GM19467 (cell line): ENCODE measurements at regions not wholly inside any gene's neighbourhood (a gene's known extent, or its start where the extent isn't known, plus 50 kb on each side); places are given as distances from the start of the nearest gene placed in this dataset.

Source experiments
- ATAC-seq: cut with Tn5 transposase; IDR thresholded peaks from one replicate; pipeline ENCODE4 v1.9.1; 2021; ENCODE audit warnings: mild to moderate bottlenecking, moderate library complexity; ENCODE audit not compliant: unreplicated experiment

DNA sequence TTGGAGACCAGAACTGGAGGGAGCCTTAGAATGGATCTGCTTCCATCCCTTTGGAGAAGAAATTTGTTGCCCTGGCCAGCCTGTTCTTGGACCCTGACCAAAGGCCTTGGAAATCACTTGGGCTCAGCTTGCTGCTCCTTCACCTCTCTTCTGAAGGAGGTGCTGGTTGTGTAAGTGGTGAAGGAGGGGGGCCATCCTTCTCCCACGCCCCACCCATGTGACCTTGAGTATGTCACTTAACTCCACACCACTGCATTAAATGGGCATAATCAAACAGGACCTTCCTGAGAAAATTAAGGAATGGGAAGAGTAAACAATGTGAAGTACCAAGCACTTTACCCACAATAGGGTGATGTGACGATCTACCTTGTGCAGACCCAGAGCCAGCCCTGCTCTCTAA is 68.3 kb upstream of the GJB5 start:
- ATAC-seq: no peak

DNA sequence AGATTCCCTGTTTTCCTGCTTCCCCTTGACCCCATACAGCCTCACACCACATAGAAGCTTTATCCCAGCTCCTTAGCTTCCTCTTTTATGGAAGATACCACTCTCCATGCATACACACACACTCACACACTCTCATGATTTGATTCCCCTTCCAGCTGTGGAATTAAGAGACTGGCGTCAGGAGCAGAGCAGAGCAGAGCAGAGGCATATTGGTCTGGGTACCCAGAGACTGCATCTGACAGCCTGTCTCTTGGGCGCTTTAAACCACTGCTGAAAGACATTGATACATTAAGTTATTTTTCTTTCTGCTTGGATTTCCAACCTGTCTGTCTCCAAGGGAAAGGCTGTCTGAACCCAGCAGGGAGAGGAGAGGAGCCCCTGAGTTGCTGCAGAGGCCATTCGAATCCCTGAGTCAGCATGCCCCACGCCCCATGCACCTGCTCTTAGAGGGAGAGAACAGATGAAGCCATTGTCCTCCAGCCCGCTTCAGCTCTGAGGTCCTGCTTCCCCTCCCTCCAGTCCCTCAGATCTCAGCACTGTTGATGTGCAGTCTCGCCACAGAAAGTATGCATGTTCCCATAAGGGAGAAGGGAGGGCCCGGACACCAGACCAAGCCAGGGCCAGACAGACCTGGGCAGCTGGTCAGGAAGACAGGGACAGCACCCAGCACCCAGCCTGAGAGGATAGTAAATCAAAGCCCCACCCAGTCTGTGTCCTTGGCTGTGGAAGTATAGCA is 66.7 kb upstream of the GJB5 start:
- ATAC-seq: no peak

DNA sequence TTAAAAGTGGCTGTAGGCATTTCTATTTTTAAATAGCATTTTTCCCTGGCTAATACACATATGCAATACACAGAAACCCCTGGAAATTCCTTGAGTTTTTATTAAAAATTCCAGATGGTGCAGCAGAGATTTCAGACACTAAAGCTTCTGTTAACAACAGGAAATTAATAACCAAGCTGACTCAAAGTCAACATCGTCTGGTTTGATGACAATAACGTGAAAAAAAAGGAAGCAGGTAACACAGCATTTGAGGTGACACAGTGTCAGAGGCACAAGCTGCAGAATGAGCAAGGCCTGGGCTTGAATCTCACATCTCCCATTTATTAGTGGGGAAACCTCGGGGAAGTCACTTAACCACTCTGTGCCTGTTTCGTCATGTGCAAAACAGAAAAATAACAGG is 64.6 kb upstream of the GJB5 start:
- no peak for ATAC-seq

DNA sequence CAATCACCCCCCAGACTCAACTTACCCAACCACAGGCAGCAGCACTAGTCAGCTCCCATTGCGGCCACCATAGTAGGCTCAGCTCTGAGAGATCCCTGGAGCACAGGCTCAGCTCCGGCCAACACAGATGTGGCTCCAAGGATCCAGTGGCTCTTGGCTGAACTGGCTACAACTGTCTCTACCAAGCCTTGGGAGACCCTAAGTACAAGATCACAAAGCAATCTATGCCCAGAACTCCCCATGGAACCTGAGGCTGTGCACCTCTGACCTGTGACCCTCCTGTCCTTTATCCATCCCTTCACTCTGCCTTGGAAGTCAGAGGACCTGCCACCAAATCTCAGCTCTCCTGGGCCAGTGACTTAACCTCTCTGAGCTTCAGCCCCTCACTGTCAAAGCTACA is 61.8 kb upstream of the GJB5 start:
- ATAC-seq: no peak

DNA sequence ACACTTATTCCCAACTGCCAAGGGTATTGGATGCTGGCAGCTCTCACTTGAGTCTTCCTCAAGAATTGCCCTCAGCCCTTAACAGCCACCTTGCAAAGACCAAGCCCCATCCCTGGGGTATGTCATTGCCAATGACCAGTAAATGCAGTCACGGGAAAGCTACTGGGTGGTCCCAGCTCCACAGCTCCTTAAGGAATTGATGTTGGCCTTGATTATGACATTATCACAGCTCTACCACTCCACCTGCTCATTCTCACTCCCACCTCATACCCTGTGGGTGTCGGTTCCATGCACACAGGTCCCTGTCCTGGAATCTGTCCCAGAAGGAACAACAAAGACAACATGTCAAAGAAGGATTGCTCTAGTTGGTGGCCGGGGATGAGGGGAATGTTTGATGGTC is 60.5 kb upstream of the GJB5 start:
- ATAC-seq: no peak

DNA sequence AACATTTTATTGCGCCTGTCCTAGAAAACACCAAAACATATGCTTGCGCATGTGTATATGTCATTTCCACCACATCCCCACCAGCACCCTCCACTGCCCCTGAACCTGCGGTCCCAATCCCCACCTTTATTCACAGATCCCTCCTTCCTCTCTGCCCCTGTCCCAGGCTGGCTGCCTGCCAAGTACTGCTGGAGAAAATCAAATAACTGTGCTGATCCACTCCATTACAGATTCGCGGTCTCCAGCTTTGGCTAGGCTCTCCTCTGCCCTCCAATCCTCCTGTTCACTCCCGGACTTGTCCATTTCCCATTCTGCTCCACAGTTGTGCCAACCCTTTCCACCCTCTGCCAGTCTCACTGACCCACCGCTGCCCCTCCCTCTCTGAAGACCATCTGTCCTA is 59.3 kb upstream of the GJB5 start:
- ATAC-seq: no peak

DNA sequence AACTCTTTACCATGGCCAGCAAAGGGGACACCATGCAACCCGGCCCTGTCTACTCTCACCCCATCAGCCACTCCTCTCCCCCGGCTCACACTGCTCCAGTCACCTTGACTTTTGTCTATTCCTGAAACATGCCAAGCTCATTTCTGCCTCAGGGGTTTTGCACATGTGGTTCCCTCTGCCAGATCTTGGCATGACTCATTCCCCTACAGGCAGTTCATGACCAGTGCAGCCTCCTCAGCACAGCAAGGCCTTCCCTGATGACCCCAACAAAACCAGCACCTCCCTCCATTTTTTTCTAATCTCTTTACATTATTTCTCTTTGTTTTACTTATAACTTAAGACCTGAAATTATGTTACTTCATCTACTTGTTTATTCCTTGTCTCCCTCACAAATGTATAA is 58.6 kb upstream of the GJB5 start:
- no peak for ATAC-seq

DNA sequence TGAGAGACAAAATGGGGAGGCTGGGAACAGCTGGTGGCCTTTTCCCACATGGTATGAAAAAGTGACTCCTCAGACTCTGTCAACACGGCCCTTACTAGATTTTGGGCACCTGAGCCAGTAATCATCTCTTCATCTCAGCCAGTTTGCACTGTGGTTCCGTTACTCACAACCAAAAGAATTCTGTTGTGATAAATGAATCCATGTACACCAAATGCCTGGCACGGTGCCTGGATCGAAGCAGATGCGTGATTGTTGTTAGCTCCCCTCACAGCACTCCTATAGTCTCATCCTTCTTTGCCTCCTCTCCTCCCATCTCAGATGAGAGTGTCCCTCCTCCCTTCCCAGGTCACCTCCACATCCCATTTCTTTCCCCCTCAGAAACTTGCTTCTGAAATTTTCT is 57.9 kb upstream of the GJB5 start:
- no peak for ATAC-seq

DNA sequence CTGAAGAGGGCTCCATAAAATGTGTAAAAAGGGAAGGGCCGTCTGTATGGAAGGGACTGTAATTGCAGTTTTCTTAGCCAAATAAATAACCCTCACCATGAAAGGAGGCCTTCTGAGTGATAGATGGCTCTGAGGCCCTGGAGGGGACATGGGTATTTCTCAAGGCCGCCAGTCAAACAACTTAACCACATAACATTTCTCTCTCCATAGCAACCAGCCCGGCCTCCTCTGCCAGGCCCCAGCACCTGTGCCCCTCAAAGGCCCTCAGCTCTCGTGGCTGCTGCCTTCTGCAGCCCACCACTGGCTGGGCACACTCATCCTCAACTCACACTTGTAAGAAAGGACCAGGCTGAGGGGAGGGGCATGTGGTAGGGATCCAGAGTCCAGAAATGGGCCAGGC is 57.0 kb upstream of the GJB5 start:
- ATAC-seq: no peak

DNA sequence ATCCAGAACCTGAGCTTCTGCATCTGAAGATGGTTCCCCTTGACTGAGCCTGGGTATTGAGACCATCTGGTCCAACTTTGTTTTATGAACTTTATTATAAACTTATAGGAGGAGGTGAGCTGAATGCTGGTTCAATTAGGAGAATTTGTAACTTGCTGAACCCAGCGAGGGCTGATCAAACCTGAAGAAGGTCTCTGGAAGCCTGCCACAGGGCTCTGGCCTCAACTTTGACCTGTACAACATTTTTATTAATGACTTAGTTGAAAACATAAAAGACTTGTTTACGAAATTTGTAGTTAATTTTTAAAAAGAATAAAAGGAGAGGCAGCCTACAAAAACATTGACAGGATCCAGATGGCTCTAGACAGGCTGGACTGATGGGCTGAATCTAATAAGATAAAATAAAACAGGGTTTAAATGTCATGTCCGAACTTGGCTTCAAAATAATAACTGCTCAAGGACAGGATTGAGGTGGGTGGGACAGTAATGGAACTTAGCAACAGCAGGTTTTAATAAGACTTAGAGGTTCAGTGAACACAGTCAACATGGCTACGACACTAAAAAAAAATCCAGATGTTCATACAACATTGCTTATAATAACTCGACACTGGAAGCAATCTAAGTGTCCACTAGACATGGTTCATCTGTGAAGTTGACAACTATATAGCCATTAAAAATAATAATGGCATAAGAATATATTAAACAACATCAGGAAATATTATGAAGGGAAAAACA is 53.4 kb upstream of the GJB5 start:
- ATAC-seq: no peak
